HepG2 (cell line): ENCODE measurements at regions not wholly inside any gene's neighbourhood (a gene's known extent, or its start where the extent isn't known, plus 50 kb on each side); places are given as distances from the start of the nearest gene placed in this dataset.

Source experiments
- ATAC-seq: fragments of 200-7000 bp; cut with Tn5 transposase; 3 replicates; pipeline ENCODE4 v1.9.1; 2020; ENCODE audit warnings: mild to moderate bottlenecking, moderate library complexity
- BruUV-seq: library from RNA; stranded (reverse); fragments of 400-500 nt; replicated peaks from 2 replicates; lab custom pipeline; 2021; lab: Mats Ljungman, UMichigan
- CTCF ChIA-PET: fragments of 300-600 bp; formaldehyde crosslinking; extraction: SDS; loops from one replicate; lab custom pipeline; 2021; ENCODE audit warnings: low total read pairs, inconsistent platforms, low intra/inter-chr PET ratio; lab: Yijun Ruan, JAX
- POLR2A ChIA-PET: fragments of 350-600 bp; sonication (Branson Sonifier 250); formaldehyde crosslinking; loops from one replicate; lab custom pipeline; 2020; ENCODE audit warnings: antibody characterized with exemption, inconsistent platforms; lab: Yijun Ruan, JAX
- DNase-seq: peaks from one replicate; pipeline ENCODE4 v3.0.0-alpha.2; 2015; ENCODE audit warnings: low spot score
- FAIRE-seq: peaks from 3 replicates; lab custom pipeline; 2011; peaks lifted over from hg19 to GRCh38; lab: Jason Lieb, UNC
- H2AFZ ChIP-seq: one replicate; pipeline ENCODE4 v1.6.1; 2011; ENCODE audit warnings: low read length, inconsistent platforms
- H3K27ac ChIP-seq: fragments of 300-600 bp; 3 replicates; pipeline ENCODE4 v1.8.0; 2011; ENCODE audit warnings: mixed run types, mild to moderate bottlenecking, mixed read lengths, low read length, inconsistent platforms; ENCODE audit not compliant: insufficient read depth; ENCODE audit errors: extremely low read length
- H3K27me3 ChIP-seq, 2 experiments: fragments of 200-600 bp in 1 of 2; 2 replicates in 1 of 2; 3 replicates in 1 of 2; pipeline versions ENCODE4 v1.6.0 to v1.8.0; 2011; ENCODE audit warnings: low read length in 2 of 2, mild to moderate bottlenecking in 2 of 2, moderate library complexity in 2 of 2, inconsistent platforms in 1 of 2; ENCODE audit not compliant: insufficient read depth in 2 of 2, control insufficient read depth in 1 of 2
- H3K36me3 ChIP-seq, 2 experiments: fragments of 200-600 bp in 1 of 2; replicated peaks in 1 of 2; 2 replicates in 1 of 2; 3 replicates in 1 of 2; pipeline versions ENCODE4 v1.5.1 to v1.8.0; 2011; ENCODE audit warnings: low read length in 2 of 2, inconsistent platforms in 1 of 2; ENCODE audit not compliant: insufficient read depth in 2 of 2, control insufficient read depth in 1 of 2
- H3K4me1 ChIP-seq: 2 replicates; pipeline ENCODE4 v1.5.1; 2012; ENCODE audit warnings: low read length, inconsistent platforms; ENCODE audit not compliant: insufficient read depth
- H3K4me2 ChIP-seq: 2 replicates; pipeline ENCODE4 v1.6.0; 2011; ENCODE audit warnings: low read depth, low read length, inconsistent platforms
- H3K4me3 ChIP-seq, 3 experiments: fragments of 200-600 bp in 1 of 3; sonication (generic), shearing (Covaris generic) in 1 of 3; replicated peaks in 1 of 3; 2 replicates each; pipeline ENCODE4 v1.5.1; 2011 to 2016; ENCODE audit warnings: low read length in 3 of 3, inconsistent platforms in 2 of 3, low read depth in 2 of 3, mild to moderate bottlenecking in 2 of 3, control low read depth in 1 of 3, mixed read lengths in 1 of 3; ENCODE audit not compliant: insufficient read depth in 1 of 3
- H3K79me2 ChIP-seq: one replicate; pipeline ENCODE4 v1.6.1; 2011; ENCODE audit warnings: low read length, inconsistent platforms; ENCODE audit not compliant: insufficient read depth
- H3K9ac ChIP-seq: 2 replicates; pipeline ENCODE4 v1.6.0; 2011; ENCODE audit warnings: mild to moderate bottlenecking, low read depth, low read length, inconsistent platforms; ENCODE audit not compliant: insufficient read depth
- H3K9me3 ChIP-seq: 2 replicates; pipeline ENCODE4 v1.5.1; 2012; ENCODE audit warnings: mild to moderate bottlenecking, low read length
- H4K20me1 ChIP-seq: 2 replicates; pipeline ENCODE4 v1.6.0; 2011; ENCODE audit warnings: inconsistent platforms, mild to moderate bottlenecking, low read length, moderate library complexity; ENCODE audit not compliant: insufficient read depth
- ADNP ChIP-seq: sonication (generic); formaldehyde crosslinking; IDR thresholded peaks from 2 replicates; pipeline ENCODE4 v1.4.0; 2020; ENCODE audit warnings: missing genetic modification reagents
- ELF4 ChIP-seq: sonication (generic); formaldehyde crosslinking; IDR thresholded peaks from 2 replicates; pipeline ENCODE4 v1.5.0; 2020; ENCODE audit warnings: missing genetic modification reagents, mild to moderate bottlenecking, moderate library complexity, borderline replicate concordance
- IKZF4 ChIP-seq: sonication (generic); formaldehyde crosslinking; IDR thresholded peaks from 2 replicates; pipeline ENCODE4 v1.5.1; 2020; ENCODE audit warnings: borderline replicate concordance, mild to moderate bottlenecking, low read depth, missing genetic modification reagents; ENCODE audit errors: not compliant biosample characterization
- KAT8 ChIP-seq: IDR thresholded peaks from 2 replicates; pipeline ENCODE4 v1.6.1; 2016; ENCODE audit warnings: missing genetic modification reagents, missing compliant biosample characterization
- LCORL ChIP-seq, 2 experiments: fragments of 450-650 bp in 1 of 2; sonication (generic) in 1 of 2; formaldehyde crosslinking in 1 of 2; IDR thresholded peaks; 2 replicates each; pipeline versions ENCODE4 v1.5.0 to v1.6.1; 2017 to 2020; ENCODE audit warnings: antibody characterized with exemption in 1 of 2, missing genetic modification reagents in 1 of 2
- NFE2L1 ChIP-seq: sonication (generic); formaldehyde crosslinking; IDR thresholded peaks from 2 replicates; pipeline ENCODE4 v1.4.0; 2020; ENCODE audit warnings: missing genetic modification reagents, mild to moderate bottlenecking, borderline replicate concordance
- NFYB ChIP-seq: sonication (generic); formaldehyde crosslinking; IDR thresholded peaks from 2 replicates; pipeline ENCODE4 v1.4.0; 2020; ENCODE audit warnings: missing genetic modification reagents
- TRIM24 ChIP-seq: sonication (generic); formaldehyde crosslinking; IDR thresholded peaks from 2 replicates; pipeline ENCODE4 v1.8.0; 2022; ENCODE audit warnings: mild to moderate bottlenecking, missing genetic modification reagents
- U2AF2 ChIP-seq: fragments of 200-400 bp; formaldehyde crosslinking; IDR thresholded peaks from 2 replicates; pipeline ENCODE4 v1.6.1; 2017; ENCODE audit warnings: low read depth, mild to moderate bottlenecking, low read length
- ZBTB8A ChIP-seq: sonication (generic); formaldehyde crosslinking; IDR thresholded peaks from 2 replicates; pipeline ENCODE4 v1.4.0; 2020; ENCODE audit warnings: mild to moderate bottlenecking, low read depth, missing genetic modification reagents, borderline replicate concordance
- ZNF484 ChIP-seq: sonication (generic); formaldehyde crosslinking; IDR thresholded peaks from 2 replicates; pipeline ENCODE4 v1.5.1; 2020; ENCODE audit warnings: mild to moderate bottlenecking, low read depth, missing genetic modification reagents, borderline replicate concordance
- WGBS: methylation state at CpG from one replicate; pipeline ENCODE4 v1.1.6; 2017; ENCODE audit warnings: low lambda C conversion rate; 5-methylcytosine and 5-hydroxymethylcytosine counted together
- in situ Hi-C: cut with HindIII; loops from 2 replicates; pipeline ENCODE4 v1.10.0; 2017; ENCODE audit warnings: low pct_unique_long_range_greater_than_20kb; ENCODE audit not compliant: extremely low pct_ligation_motif_present
- intact Hi-C: fragments of 100-400 bp; cut with micrococcal nuclease; formaldehyde crosslinking; loops from one replicate; pipeline ENCODE4 v1.10.0; 2022; ENCODE audit not compliant: unreplicated experiment
- TF ChIP-seq, protein P1 (sequence below): sonication (generic); formaldehyde crosslinking; IDR thresholded peaks from 2 replicates; pipeline ENCODE4 v1.4.0; 2020; ENCODE audit warnings: missing genetic modification reagents, borderline replicate concordance
- TF ChIP-seq, protein P2 (sequence below), 2 experiments: sonication (generic) in 1 of 2; formaldehyde crosslinking in 1 of 2; IDR thresholded peaks; 2 replicates each; pipeline versions ENCODE4 v1.5.1 to v1.6.1; 2011 to 2020; ENCODE audit warnings: borderline replicate concordance in 1 of 2, low read depth in 1 of 2, low read length in 1 of 2, mild to moderate bottlenecking in 1 of 2, missing genetic modification reagents in 1 of 2, moderate library complexity in 1 of 2
- TF ChIP-seq, protein P3 (sequence below): IDR thresholded peaks from 2 replicates; pipeline ENCODE4 v1.6.1; 2016; ENCODE audit warnings: missing compliant biosample characterization, missing genetic modification reagents, borderline replicate concordance

DNA sequence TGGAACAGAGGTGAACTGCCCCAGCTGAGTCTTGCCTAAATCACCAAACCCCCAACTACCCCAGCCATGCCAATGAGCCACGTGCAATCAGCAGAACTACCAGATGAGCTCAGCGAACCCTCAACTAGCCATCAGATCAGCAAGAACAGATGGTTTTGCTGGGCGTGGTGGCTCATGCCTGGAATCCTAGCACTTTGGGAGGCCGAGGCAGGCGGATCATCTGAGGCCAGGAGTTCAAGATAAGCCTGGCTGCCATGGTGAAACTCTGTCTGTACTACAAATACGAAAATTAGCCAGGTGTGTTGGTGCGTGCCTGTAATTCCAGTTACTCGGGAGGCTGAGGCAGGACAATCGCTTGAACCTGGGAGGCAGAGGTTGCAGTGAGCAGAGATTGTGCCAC, 374.3 kb downstream of the NXPE2 start:
- 28% methylated on average over 8 of the region's 9 CpGs for WGBS
- DNase-seq: no peak

More for the DNA sequence above, 374.3 kb downstream of the NXPE2 start:
- Histone ChIP-seq H3K9ac (no peak overlapping the region), H3K4me3 (no peak overlapping the region), H2AFZ (no peak overlapping the region), H3K27ac (no peak overlapping the region), H3K27me3 (no peaks in the 10 kb centered on the region; a peak in 1 of 5 replicates), H3K4me2 (no peak overlapping the region), H3K36me3 (no peaks in the 10 kb centered on the region), H3K4me1 (no peaks in the 10 kb centered on the region), H3K9me3 (peaks cover 16% of the 10 kb centered on the region), H3K79me2 (no peaks in the 10 kb centered on the region), H4K20me1 (no peaks in the 10 kb centered on the region)
- ATAC-seq (no peak), FAIRE-seq (no peak)
- CTCF ChIA-PET: no interaction called here
- BruUV-seq: no TSS peak
- POLR2A ChIA-PET: no interaction called here
- intact Hi-C loops: no loop called here
- TF ChIP-seq NFYB (CRISPR knock-in tag): no peak
- TF ChIP-seq ZNF484 (CRISPR knock-in tag): no peak
- TF ChIP-seq KAT8 (CRISPR knock-in tag): no peak
- TF ChIP-seq IKZF4 (CRISPR knock-in tag): no peak
- TF ChIP-seq ZBTB8A (CRISPR knock-in tag): no peak
- TF ChIP-seq TRIM24 (CRISPR knock-in tag): no peak
- TF ChIP-seq, protein P1, sequence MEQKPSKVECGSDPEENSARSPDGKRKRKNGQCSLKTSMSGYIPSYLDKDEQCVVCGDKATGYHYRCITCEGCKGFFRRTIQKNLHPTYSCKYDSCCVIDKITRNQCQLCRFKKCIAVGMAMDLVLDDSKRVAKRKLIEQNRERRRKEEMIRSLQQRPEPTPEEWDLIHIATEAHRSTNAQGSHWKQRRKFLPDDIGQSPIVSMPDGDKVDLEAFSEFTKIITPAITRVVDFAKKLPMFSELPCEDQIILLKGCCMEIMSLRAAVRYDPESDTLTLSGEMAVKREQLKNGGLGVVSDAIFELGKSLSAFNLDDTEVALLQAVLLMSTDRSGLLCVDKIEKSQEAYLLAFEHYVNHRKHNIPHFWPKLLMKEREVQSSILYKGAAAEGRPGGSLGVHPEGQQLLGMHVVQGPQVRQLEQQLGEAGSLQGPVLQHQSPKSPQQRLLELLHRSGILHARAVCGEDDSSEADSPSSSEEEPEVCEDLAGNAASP: no peak
- TF ChIP-seq, protein P2, sequence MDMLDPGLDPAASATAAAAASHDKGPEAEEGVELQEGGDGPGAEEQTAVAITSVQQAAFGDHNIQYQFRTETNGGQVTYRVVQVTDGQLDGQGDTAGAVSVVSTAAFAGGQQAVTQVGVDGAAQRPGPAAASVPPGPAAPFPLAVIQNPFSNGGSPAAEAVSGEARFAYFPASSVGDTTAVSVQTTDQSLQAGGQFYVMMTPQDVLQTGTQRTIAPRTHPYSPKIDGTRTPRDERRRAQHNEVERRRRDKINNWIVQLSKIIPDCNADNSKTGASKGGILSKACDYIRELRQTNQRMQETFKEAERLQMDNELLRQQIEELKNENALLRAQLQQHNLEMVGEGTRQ (IDR thresholded peaks at IDR 0.05; ENCODE audit: low read depth, low read length): no peak
- TF ChIP-seq, protein P2 (CRISPR knock-in tag; IDR thresholded peaks at IDR 0.05; ENCODE audit: borderline replicate concordance): no peak
- TF ChIP-seq LCORL (IDR thresholded peaks at IDR 0.05): no peak
- TF ChIP-seq LCORL (CRISPR knock-in tag; IDR thresholded peaks at IDR 0.05): no peak
- TF ChIP-seq ADNP (CRISPR knock-in tag): no peak
- no peak for TF ChIP-seq U2AF2
- TF ChIP-seq, protein P3, sequence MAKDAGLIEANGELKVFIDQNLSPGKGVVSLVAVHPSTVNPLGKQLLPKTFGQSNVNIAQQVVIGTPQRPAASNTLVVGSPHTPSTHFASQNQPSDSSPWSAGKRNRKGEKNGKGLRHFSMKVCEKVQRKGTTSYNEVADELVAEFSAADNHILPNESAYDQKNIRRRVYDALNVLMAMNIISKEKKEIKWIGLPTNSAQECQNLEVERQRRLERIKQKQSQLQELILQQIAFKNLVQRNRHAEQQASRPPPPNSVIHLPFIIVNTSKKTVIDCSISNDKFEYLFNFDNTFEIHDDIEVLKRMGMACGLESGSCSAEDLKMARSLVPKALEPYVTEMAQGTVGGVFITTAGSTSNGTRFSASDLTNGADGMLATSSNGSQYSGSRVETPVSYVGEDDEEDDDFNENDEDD (CRISPR knock-in tag): no peak
- no peak for TF ChIP-seq NFE2L1 (CRISPR knock-in tag)
- no peak for TF ChIP-seq ELF4 (CRISPR knock-in tag)
- TF ChIP-seq, all 625 proteins: peak for 0
- in situ Hi-C loops: no loop called here
